ENCODE measurements at regions not wholly inside any gene's neighbourhood (a gene's known extent, or its start where the extent isn't known, plus 50 kb on each side); places are given as distances from the start of the nearest gene placed in this dataset.

DNA sequence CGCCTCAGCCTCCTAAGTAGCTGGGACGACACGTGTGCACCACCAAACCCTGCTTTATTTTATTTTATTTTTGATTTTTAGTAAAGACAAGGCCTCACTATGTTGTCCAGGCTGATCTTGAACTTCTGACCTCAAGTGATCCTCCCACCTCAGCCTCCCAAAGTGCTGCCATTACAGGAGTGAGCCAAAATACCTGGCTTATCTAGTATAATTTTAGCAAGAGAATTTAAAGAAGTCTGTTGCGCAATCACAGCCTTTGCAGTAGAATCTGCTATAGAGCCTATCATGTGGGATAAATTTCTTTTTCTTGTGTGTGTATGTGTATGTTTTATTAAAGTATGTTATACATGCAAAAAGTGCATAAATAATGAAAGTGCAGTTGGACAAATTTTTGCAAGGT lies 92.1 kb upstream of the ANKEF1 start:
- WGBS, 2 donors = 83 to 86% methylated on average over 4 of the region's 4 CpGs
- H3K4me3 ChIP-seq = no peak overlapping the region
- no peak for DNase-seq
- no peak overlapping the region for H3K27ac ChIP-seq
- intact Hi-C loops (cut with DNase I) = no loop called here
- ATAC-seq = no peak
- TF ChIP-seq, protein P1, sequence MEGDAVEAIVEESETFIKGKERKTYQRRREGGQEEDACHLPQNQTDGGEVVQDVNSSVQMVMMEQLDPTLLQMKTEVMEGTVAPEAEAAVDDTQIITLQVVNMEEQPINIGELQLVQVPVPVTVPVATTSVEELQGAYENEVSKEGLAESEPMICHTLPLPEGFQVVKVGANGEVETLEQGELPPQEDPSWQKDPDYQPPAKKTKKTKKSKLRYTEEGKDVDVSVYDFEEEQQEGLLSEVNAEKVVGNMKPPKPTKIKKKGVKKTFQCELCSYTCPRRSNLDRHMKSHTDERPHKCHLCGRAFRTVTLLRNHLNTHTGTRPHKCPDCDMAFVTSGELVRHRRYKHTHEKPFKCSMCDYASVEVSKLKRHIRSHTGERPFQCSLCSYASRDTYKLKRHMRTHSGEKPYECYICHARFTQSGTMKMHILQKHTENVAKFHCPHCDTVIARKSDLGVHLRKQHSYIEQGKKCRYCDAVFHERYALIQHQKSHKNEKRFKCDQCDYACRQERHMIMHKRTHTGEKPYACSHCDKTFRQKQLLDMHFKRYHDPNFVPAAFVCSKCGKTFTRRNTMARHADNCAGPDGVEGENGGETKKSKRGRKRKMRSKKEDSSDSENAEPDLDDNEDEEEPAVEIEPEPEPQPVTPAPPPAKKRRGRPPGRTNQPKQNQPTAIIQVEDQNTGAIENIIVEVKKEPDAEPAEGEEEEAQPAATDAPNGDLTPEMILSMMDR (IDR thresholded peaks at IDR 0.05) = no peak
- H3K9me3 ChIP-seq = peaks cover 0 to 10% (median 0%) of the 10 kb centered on the region in 11 donors
- no peaks in the 10 kb centered on the region for H3K36me3 ChIP-seq
- no peaks in the 10 kb centered on the region for H3K27me3 ChIP-seq
- no peaks in the 10 kb centered on the region for H3K4me1 ChIP-seq

DNA sequence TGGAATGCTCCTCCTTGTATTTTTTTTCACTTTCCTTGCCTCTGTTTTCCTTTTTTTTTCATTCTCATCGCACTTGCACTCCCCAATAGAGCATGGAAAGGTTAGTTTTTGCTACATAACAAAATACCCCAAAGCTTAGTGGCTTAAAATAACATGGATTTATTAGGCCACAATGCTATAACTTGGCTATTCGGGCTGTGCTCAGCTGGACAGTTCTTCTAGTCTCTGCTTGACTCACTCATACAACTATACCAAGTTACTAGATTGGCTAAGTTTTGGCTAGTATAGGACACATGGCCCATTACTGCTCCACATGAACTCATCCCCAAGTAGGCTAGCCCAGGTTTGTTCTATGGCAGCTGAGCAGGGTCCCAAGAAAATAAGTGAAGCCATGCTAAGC lies 94.5 kb upstream of the ANKEF1 start:
- Histone ChIP-seq H3K9me3 (peaks cover 0 to 10% (median 0%) of the 10 kb centered on the region in 11 donors), H3K4me3 (no peak overlapping the region), H3K36me3 (no peaks in the 10 kb centered on the region), H3K27ac (no peak overlapping the region), H3K4me1 (no peaks in the 10 kb centered on the region), H3K27me3 (no peaks in the 10 kb centered on the region)
- intact Hi-C loops (cut with DNase I) = no loop called here
- DNase-seq = no peak
- no peak for ATAC-seq
- TF ChIP-seq, protein P1 (IDR thresholded peaks at IDR 0.05) = no peak
- 72 to 84% methylated on average over 2 of the region's 2 CpGs for WGBS, 2 donors

DNA sequence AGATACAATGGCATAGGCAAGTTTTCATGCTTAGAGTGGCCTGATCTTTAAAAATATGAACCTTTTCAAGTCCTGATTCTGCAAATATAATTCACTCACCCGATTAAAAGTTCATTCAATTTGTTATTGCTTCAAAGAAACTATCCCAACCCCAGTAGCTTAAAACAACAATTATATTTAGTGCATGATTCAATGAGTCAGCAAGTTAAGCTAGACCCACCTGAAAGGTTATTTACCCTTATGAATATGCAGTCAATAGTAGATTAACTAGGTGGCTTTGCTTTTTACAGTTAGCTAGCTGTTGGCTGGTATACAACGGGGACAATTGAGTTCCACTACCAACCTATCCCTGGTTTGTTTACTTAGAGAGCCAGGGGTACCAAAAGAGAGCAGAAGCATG lies 95.6 kb upstream of the ANKEF1 start:
- WGBS, 2 donors = 69 to 72% methylated on average over 2 of the region's 2 CpGs
- no peaks in the 10 kb centered on the region for H3K27me3 ChIP-seq
- DNase-seq (no peak), ATAC-seq (no peak)
- H3K4me3 ChIP-seq = no peak overlapping the region
- H3K27ac ChIP-seq = no peak overlapping the region
- intact Hi-C loops (cut with DNase I) = no loop called here
- H3K9me3 ChIP-seq = peaks cover 0 to 10% (median 0%) of the 10 kb centered on the region in 11 donors
- no peaks in the 10 kb centered on the region for H3K36me3 ChIP-seq
- TF ChIP-seq, protein P1 (IDR thresholded peaks at IDR 0.05) = no peak
- H3K4me1 ChIP-seq = no peaks in the 10 kb centered on the region

DNA sequence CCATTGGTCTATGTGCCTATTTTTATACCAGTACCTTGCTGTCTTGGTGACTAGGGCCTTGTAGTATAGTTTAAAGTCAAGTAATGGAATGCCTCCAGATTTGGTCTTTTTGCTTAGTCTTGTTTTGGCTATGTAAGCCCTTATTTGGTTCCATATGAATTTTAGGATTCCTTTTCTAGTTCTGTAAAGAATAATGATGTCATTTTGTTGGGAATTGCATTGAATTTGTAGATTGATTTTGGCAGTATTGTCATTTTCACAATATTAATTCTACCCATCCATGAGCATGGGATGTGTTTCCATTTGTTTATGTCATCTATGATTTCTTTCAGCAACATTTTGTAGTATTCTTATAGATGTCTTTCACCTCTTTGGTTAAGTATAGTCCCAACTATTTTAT lies 96.4 kb upstream of the PAK5 start:
- Histone ChIP-seq H3K4me3 (no peak overlapping the region), H3K36me3 (no peaks in the 10 kb centered on the region), H3K4me1 (no peaks in the 10 kb centered on the region), H3K27me3 (no peaks in the 10 kb centered on the region), H3K9me3 (peaks cover 0 to 6% (median 0%) of the 10 kb centered on the region in 11 donors), H3K27ac (no peak overlapping the region)
- TF ChIP-seq, protein P1 (IDR thresholded peaks at IDR 0.05) = no peak
- intact Hi-C loops (cut with DNase I) = no loop called here
- DNase-seq (no peak), ATAC-seq (no peak)

DNA sequence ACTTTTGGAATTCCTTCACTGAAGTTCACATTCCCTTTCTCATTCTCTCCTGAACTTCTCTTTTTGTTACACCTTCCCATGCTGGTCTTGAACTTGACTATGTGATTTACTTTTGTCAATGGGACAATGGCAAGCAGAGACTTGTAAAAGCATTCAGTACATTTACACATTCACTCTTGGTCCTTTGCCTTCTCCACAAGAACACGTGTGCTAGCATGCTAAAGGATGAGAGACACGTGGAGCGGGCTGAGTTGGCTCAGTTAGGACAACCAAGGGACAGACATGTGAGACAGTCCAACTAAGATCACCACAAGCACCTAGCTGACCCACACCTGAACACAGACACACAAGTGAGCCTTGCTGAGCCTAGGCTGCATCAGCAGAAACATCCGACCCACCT lies 91.3 kb upstream of the PAK5 start:
- H3K27me3 ChIP-seq = peaks cover 0 to 5% (median 0%) of the 10 kb centered on the region in 7 donors

More for the DNA sequence above, 91.3 kb upstream of the PAK5 start:
- H3K27ac ChIP-seq = no peak overlapping the region
- H3K9me3 ChIP-seq = no peaks in the 10 kb centered on the region
- TF ChIP-seq, protein P1 (IDR thresholded peaks at IDR 0.05) = no peak
- no peak for DNase-seq
- H3K36me3 ChIP-seq = no peaks in the 10 kb centered on the region
- intact Hi-C loops (cut with DNase I) = no loop called here
- 76 to 81% methylated on average over 4 of the region's 4 CpGs for WGBS, 2 donors
- no peaks in the 10 kb centered on the region for H3K4me1 ChIP-seq
- ATAC-seq = no peak
- H3K4me3 ChIP-seq = no peak overlapping the region
